ENCODE measurements at regions not wholly inside any gene's neighbourhood (a gene's known extent, or its start where the extent isn't known, plus 50 kb on each side); places are given as distances from the start of the nearest gene placed in this dataset.

DNA sequence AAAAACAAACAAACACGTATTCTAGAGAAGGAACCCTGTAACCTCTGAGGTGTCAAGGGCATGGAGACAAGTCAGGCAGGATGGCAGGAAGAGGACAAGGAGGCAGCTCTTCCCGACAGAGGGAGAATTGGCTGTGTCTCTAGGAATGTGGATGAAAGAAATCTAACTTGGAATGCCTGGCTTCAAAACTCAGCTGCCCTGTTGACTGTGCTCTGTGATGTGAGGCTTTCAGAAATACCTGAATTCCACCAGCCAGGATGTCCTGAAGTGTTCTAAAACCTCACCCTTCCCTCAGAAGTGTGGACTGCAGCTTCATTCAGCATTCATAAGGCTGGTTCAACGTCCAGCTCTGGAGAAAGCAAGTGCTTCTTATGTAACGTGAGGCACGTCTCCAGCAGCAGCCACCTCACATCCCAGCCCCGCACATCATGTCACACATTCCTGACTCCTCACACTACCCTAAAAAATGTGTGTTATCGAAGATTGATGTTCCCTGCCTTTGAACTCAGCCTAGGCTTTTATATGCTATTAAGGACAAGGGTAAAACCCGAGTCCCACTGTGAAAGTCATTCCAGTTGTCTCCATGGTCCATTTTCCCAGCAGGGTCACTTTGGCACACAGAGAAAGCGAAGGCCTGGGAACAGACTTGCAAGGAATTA, 398.9 kb downstream of the ETS1 start:
- TF ChIP-seq, protein P1, sequence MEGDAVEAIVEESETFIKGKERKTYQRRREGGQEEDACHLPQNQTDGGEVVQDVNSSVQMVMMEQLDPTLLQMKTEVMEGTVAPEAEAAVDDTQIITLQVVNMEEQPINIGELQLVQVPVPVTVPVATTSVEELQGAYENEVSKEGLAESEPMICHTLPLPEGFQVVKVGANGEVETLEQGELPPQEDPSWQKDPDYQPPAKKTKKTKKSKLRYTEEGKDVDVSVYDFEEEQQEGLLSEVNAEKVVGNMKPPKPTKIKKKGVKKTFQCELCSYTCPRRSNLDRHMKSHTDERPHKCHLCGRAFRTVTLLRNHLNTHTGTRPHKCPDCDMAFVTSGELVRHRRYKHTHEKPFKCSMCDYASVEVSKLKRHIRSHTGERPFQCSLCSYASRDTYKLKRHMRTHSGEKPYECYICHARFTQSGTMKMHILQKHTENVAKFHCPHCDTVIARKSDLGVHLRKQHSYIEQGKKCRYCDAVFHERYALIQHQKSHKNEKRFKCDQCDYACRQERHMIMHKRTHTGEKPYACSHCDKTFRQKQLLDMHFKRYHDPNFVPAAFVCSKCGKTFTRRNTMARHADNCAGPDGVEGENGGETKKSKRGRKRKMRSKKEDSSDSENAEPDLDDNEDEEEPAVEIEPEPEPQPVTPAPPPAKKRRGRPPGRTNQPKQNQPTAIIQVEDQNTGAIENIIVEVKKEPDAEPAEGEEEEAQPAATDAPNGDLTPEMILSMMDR (IDR thresholded peaks at IDR 0.05): no peak
- no peak overlapping the region for H3K4me3 ChIP-seq
- no peaks in the 10 kb centered on the region for H3K27me3 ChIP-seq
- H3K36me3 ChIP-seq: no peaks in the 10 kb centered on the region
- DNase-seq (no peak), ATAC-seq (peak; percentile 60)
- H3K9me3 ChIP-seq: no peaks in the 10 kb centered on the region
- peaks cover 6% of the 10 kb centered on the region for H3K4me1 ChIP-seq
- no peak overlapping the region for H3K27ac ChIP-seq
- intact Hi-C loops (cut with DNase I): no loop called here

DNA sequence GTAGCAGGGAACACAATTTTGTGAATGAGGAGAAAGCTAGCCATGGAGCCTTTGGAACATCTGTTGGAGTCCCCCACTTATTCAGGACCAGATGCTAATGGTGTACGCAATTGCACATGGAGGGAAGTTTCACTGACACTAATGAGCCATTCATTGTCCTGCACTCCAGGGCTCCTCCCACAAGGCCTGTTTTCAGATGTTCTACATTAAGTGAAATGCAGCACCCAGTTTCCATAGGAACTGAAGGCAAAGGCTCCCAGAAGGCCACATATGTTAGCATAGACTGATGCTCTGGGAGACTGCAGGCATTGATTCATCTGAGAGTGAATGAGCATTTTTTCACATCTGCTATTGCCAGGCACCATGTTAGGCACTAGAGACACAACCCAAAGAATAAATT, 399.5 kb downstream of the ETS1 start:
- TF ChIP-seq, protein P1 (IDR thresholded peaks at IDR 0.05): no peak
- no peak overlapping the region for H3K27ac ChIP-seq
- intact Hi-C loops (cut with DNase I): no loop called here

DNA sequence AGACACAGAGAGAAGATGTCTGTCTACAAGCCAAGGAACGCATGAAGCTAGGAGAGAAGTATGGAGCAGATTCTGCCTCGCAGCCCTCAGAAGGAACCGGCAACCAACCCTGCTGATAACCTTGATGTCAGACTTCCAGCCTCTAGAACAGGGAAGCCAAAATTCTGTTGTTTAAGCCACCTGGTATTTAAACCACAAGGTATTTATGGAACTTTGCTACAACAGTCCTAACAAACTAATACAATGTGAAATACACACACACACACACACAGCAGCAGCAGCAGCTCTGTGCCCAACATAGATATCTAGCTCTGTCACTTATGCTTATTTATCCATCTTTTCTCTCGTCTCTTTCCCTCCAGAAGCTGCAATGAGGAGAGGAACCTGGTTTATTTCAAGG, 400.0 kb downstream of the ETS1 start:
- Histone ChIP-seq H3K4me1 (peaks cover 6% of the 10 kb centered on the region), H3K4me3 (no peak overlapping the region), H3K27me3 (no peaks in the 10 kb centered on the region), H3K9me3 (no peaks in the 10 kb centered on the region), H3K36me3 (no peaks in the 10 kb centered on the region), H3K27ac (no peak overlapping the region)
- intact Hi-C loops (cut with DNase I): no loop called here
- TF ChIP-seq, protein P1 (IDR thresholded peaks at IDR 0.05): no peak
- ATAC-seq: no peak
- DNase-seq: no peak

More for the DNA sequence above, 399.5 kb downstream of the ETS1 start:
- H3K27me3 ChIP-seq: no peaks in the 10 kb centered on the region
- DNase-seq: no peak
- H3K9me3 ChIP-seq: no peaks in the 10 kb centered on the region
- no peaks in the 10 kb centered on the region for H3K36me3 ChIP-seq
- peaks cover 6% of the 10 kb centered on the region for H3K4me1 ChIP-seq
- ATAC-seq: no peak
- H3K4me3 ChIP-seq: no peak overlapping the region

DNA sequence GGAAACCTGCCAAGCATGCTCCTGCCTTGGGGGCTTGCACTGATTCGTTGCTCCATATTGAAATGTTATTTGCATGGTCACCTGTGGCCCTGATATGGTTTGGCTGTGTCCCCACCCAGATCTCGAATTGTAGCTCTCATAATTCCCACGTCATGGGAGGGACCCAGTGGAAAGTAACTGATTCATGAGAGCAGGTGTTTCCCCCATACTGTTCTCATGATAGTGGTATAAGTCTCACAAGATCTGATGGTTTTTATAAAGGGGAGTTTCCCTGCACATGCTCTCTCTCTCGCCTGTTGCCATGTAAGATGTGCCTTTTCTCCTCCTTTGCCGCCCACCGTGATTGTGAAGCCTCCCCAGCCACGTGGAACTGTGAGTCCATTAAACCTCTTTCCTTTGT, 402.4 kb downstream of the ETS1 start:
- TF ChIP-seq, protein P1 (IDR thresholded peaks at IDR 0.05): no peak
- H3K27me3 ChIP-seq: no peaks in the 10 kb centered on the region
- H3K36me3 ChIP-seq: no peaks in the 10 kb centered on the region
- H3K4me1 ChIP-seq: peaks cover 6% of the 10 kb centered on the region
- no peak for ATAC-seq
- intact Hi-C loops (cut with DNase I): no loop called here
- H3K27ac ChIP-seq: no peak overlapping the region
- no peak for DNase-seq
- H3K9me3 ChIP-seq: no peaks in the 10 kb centered on the region
- H3K4me3 ChIP-seq: no peak overlapping the region

DNA sequence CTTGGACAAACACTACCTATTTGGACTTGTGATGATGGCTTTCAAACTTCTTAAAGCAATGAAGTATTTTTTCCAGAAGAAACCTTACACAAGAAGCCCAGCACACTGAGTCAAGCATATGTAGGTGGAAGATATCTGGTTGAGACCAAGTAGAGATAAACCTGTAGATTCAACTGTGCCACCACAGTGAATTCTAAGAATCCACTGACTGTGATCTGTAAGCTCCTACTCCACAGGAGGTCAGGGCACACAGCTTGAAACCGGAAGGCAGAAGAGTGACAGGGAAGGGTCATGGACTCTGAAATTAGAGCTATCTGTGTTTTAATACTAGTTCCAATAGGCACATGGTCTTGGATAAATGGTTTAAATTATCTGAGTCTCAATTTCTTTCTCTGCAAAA, 404.5 kb downstream of the ETS1 start:
- Histone ChIP-seq H3K9me3 (no peaks in the 10 kb centered on the region), H3K27ac (no peak overlapping the region)
- no peak for DNase-seq

More for the DNA sequence above, 404.5 kb downstream of the ETS1 start:
- no peaks in the 10 kb centered on the region for H3K27me3 ChIP-seq
- no peak for ATAC-seq
- no peak overlapping the region for H3K4me3 ChIP-seq
- TF ChIP-seq, protein P1 (IDR thresholded peaks at IDR 0.05): no peak
- no peaks in the 10 kb centered on the region for H3K36me3 ChIP-seq
- H3K4me1 ChIP-seq: peaks cover 3% of the 10 kb centered on the region
- intact Hi-C loops (cut with DNase I): no loop called here
